ENCODE measurements at regions not wholly inside any gene's neighbourhood (a gene's known extent, or its start where the extent isn't known, plus 50 kb on each side); places are given as distances from the start of the nearest gene placed in this dataset.
"Not testable (repeated sequence)": the region's sequence is repeated elsewhere in the genome, so short reads cannot be mapped to it uniquely, and the experiment has no call there.

GRCh38 chr15:34520566-34520965 is 62.9 kb downstream of the GOLGA8B start (continued):
- TF ChIP-seq, protein P1, sequence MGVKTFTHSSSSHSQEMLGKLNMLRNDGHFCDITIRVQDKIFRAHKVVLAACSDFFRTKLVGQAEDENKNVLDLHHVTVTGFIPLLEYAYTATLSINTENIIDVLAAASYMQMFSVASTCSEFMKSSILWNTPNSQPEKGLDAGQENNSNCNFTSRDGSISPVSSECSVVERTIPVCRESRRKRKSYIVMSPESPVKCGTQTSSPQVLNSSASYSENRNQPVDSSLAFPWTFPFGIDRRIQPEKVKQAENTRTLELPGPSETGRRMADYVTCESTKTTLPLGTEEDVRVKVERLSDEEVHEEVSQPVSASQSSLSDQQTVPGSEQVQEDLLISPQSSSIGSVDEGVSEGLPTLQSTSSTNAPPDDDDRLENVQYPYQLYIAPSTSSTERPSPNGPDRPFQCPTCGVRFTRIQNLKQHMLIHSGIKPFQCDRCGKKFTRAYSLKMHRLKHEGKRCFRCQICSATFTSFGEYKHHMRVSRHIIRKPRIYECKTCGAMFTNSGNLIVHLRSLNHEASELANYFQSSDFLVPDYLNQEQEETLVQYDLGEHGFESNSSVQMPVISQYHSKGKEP (tag by site-specific recombination; IDR thresholded peaks at IDR 0.05): no peak
- no peak for TF ChIP-seq ZNF514 (tag by site-specific recombination; IDR thresholded peaks at IDR 0.05)
- no peak for TF ChIP-seq ZNF521 (tag by site-specific recombination; IDR thresholded peaks at IDR 0.05)
- no peak for TF ChIP-seq ZIC2 (tag by site-specific recombination; IDR thresholded peaks at IDR 0.05)
- no peak for TF ChIP-seq ZNF114 (tag by site-specific recombination; IDR thresholded peaks at IDR 0.05)
- TF ChIP-seq, protein P2, sequence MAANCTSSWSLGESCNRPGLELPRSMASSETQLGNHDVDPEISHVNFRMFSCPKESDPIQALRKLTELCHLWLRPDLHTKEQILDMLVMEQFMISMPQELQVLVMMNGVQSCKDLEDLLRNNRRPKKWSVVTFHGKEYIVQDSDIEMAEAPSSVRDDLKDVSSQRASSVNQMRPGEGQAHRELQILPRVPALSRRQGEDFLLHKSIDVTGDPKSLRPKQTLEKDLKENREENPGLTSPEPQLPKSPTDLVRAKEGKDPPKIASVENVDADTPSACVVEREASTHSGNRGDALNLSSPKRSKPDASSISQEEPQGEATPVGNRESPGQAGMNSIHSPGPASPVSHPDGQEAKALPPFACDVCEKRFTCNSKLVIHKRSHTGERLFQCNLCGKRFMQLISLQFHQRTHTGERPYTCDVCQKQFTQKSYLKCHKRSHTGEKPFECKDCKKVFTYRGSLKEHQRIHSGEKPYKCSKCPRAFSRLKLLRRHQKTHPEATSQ (tag by site-specific recombination; IDR thresholded peaks at IDR 0.05): no peak
- no peak for TF ChIP-seq REPIN1 (tag by site-specific recombination; IDR thresholded peaks at IDR 0.05; ENCODE audit: low read depth)
- no peak for TF ChIP-seq SP7 (tag by site-specific recombination; IDR thresholded peaks at IDR 0.05)
- TF ChIP-seq SP3 (tag by site-specific recombination; IDR thresholded peaks at IDR 0.05): no peak

DNA sequence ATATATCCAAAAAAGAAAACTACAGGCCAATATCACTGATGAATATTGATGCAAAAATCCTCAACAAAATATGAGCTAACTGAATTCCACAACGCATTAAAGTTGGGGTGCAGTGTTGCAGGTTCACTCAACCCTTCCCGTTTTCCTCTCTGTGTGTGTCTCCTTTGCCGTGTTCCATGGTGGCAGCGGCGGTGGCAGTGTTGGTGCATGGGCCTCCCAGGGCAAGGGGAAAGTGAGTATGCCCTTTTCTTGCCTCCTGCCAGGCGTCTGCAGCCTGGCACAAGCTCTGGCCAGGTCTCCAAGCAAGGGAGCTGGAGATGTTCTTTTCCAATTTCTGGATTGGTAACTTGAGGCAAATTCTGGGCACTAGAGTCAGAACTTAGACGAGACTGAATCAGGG is 63.4 kb downstream of the GOLGA8B start:
- H3K4me1 ChIP-seq (ENCODE audit: control insufficient read depth, insufficient read depth, low read length); H3K27ac ChIP-seq (ENCODE audit: extremely low read depth, low read depth, low read length); CTCF ChIA-PET; H3K36me3 ChIP-seq (ENCODE audit: control insufficient read depth in 2 of 2, insufficient read depth in 1 of 2, low read length in 2 of 2); H3K4me3 ChIP-seq (ENCODE audit: low read depth, low read length); H3K9me3 ChIP-seq (ENCODE audit: control insufficient read depth, insufficient read depth, low read depth, low read length); POLR2A ChIA-PET: not testable (repeated sequence)

- Histone ChIP-seq H3K27ac (ENCODE audit: extremely low read depth, low read depth, low read length) (peak overlapping the region; percentile 37; the same call in 1 of the 2 replicates), H3K4me3 (ENCODE audit: low read depth, low read length) (peak overlapping the region; percentile 48), H3K9me3 (ENCODE audit: control insufficient read depth, insufficient read depth, low read depth, low read length) (no peaks in the 10 kb centered on the region), H3K4me1 (ENCODE audit: control insufficient read depth, insufficient read depth, low read length) (no peaks in the 10 kb centered on the region), H3K36me3 (ENCODE audit: control insufficient read depth in 2 of 2, insufficient read depth in 1 of 2, low read length in 2 of 2) (no peaks in the 10 kb centered on the region)
- POLR2A ChIA-PET: interaction anchor here (2.6 kb wide), 1 partner anchor 69 kb away, joined by 8 read pairs; the partner anchor contains the start of gene GOLGA8B
- CTCF ChIA-PET: interaction anchor here (0.6 kb wide), 1 partner anchor 73 kb away, joined by 3 read pairs; no protein-coding TSS in a partner anchor
- TF ChIP-seq ZNF354C (tag by site-specific recombination; IDR thresholded peaks at IDR 0.05; ENCODE audit: borderline replicate concordance, low read depth) (no peak), ZNF24 (tag by site-specific recombination; IDR thresholded peaks at IDR 0.05) (no peak), KLF10 (tag by site-specific recombination; IDR thresholded peaks at IDR 0.05) (no peak), SETDB1 (IDR thresholded peaks at IDR 0.05; ENCODE audit: insufficient read length, low read length) (no peak), HOXC10 (CRISPR knock-in tag; IDR thresholded peaks at IDR 0.05) (no peak), ZNF266 (tag by site-specific recombination; IDR thresholded peaks at IDR 0.05; ENCODE audit: low read depth) (no peak), ZNF157 (tag by site-specific recombination; IDR thresholded peaks at IDR 0.05) (no peak), ZNF776 (tag by site-specific recombination; IDR thresholded peaks at IDR 0.05; ENCODE audit: borderline replicate concordance) (no peak), ZBTB1 (tag by site-specific recombination; IDR thresholded peaks at IDR 0.05) (no peak), ZNF624 (tag by site-specific recombination; IDR thresholded peaks at IDR 0.05) (no peak), ZBTB20 (tag by site-specific recombination; IDR thresholded peaks at IDR 0.05) (peak; percentile 74), ZNF10 (tag by site-specific recombination; IDR thresholded peaks at IDR 0.05) (no peak), ZBTB21 (tag by site-specific recombination; IDR thresholded peaks at IDR 0.05) (no peak), SALL2 (tag by site-specific recombination; IDR thresholded peaks at IDR 0.05; ENCODE audit: borderline replicate concordance) (no peak), ZNF214 (tag by site-specific recombination; IDR thresholded peaks at IDR 0.05; ENCODE audit: borderline replicate concordance) (no peak), SP2 (tag by site-specific recombination; IDR thresholded peaks at IDR 0.05) (peak; percentile 53; the same call in 1 of the 2 replicates), ZNF18 (tag by site-specific recombination; IDR thresholded peaks at IDR 0.05) (no peak)
- TF ChIP-seq, protein P3, sequence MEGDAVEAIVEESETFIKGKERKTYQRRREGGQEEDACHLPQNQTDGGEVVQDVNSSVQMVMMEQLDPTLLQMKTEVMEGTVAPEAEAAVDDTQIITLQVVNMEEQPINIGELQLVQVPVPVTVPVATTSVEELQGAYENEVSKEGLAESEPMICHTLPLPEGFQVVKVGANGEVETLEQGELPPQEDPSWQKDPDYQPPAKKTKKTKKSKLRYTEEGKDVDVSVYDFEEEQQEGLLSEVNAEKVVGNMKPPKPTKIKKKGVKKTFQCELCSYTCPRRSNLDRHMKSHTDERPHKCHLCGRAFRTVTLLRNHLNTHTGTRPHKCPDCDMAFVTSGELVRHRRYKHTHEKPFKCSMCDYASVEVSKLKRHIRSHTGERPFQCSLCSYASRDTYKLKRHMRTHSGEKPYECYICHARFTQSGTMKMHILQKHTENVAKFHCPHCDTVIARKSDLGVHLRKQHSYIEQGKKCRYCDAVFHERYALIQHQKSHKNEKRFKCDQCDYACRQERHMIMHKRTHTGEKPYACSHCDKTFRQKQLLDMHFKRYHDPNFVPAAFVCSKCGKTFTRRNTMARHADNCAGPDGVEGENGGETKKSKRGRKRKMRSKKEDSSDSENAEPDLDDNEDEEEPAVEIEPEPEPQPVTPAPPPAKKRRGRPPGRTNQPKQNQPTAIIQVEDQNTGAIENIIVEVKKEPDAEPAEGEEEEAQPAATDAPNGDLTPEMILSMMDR (tag by site-specific recombination; IDR thresholded peaks at IDR 0.05): no peak
- TF ChIP-seq, protein P4, sequence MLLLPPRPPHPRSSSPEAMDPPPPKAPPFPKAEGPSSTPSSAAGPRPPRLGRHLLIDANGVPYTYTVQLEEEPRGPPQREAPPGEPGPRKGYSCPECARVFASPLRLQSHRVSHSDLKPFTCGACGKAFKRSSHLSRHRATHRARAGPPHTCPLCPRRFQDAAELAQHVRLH (tag by site-specific recombination; IDR thresholded peaks at IDR 0.05): no peak
These were observed 69.2 kb downstream of the GOLGA8B start for GRCh38 chr15:34514251-34514670.

Measured in HEK293 (cell line).